NCI-H526 treated with DMSO at 0.1 percent for 48 hours (cell line): ENCODE measurements at regions not wholly inside any gene's neighbourhood (a gene's known extent, or its start where the extent isn't known, plus 50 kb on each side); places are given as distances from the start of the nearest gene placed in this dataset.
A peak's percentile ranks its signal among the peaks of the same experiment; 100 is the strongest.

ENCODE experiments used
- DNase-seq: peaks from one replicate; lab custom pipeline; 2025; lab: John Stamatoyannopoulos, UW

DNA sequence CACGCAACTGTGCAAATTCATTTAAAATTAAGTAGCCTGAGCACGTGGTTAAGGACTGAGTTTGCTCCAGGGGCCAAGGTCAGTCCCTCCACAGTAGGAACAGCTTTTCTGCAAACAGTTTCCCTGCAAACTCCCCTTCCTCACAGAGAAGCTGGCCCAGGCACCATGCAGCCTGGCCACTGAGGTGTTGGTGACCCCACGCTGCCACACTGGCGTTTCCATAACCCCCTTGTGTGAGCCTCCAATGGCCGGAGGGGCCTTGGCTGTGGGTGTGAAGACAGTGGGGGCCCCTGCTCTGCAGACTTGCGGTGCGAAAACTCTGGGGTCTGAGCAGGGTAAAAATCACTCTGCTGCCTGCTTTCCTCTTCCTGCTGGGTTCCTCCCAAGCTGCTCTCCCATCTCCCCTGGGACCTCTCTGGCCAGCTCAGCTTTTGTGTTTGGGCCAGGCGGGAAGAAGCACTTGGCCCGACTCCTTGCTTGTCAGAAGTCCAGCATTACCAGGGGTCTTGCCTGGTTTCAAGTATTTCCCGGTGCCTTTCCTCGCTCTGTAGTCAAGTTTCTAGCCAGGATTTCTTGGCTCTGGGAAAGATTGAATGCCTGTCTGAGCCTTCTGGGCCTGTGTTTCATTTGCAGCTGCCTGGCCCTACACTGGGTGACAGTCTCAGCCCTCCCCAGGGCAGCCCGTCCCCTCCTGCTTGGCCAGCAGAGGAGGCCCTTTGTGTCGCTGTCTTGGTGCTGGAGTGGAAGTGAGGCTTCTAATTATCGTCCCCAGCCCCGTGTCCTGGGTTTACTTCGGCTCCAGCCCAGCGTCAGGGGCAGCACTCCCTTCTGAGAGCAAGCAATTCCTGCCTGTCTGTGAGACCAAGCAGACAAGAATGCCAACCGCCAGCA lies 131.4 kb upstream of the SLC1A4 start:
- DNase-seq: no peak

DNA sequence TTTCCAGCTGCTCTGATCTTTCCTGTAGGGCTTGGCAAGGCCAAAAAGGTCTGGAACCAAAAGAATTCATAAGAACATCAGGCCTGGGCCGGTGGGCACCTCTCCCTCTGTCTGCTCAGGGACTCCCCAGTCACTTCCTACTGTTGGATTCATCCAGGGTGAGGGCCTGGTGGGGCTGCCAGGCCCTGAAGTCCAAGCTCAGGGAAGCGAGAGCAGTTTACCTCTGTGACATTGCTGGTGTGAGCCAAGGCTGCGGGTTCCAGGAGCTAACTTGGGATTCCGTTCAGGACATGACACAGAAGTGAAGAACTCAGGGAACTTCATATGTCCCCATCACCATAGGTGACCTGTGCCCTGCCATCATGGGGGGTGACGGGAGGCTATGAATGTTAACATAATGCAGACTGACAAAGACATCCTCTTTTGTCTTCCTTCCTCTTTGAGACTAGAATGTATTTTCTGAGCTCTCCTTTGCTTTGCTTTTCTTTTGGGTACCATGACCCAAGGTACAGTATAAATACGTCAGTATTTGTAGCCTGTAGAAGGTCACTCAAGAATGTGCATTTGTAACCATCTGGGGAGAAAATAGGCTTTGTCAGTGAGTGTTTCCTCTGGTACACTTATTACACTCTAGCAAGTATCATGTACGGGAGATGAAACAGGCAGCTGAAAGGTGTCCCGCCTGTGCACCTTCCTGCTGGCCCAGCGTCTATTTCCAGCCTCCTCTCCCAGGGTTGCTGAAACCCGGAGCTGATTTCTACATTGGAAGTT lies 130.5 kb upstream of the SLC1A4 start:
- no peak for DNase-seq

DNA sequence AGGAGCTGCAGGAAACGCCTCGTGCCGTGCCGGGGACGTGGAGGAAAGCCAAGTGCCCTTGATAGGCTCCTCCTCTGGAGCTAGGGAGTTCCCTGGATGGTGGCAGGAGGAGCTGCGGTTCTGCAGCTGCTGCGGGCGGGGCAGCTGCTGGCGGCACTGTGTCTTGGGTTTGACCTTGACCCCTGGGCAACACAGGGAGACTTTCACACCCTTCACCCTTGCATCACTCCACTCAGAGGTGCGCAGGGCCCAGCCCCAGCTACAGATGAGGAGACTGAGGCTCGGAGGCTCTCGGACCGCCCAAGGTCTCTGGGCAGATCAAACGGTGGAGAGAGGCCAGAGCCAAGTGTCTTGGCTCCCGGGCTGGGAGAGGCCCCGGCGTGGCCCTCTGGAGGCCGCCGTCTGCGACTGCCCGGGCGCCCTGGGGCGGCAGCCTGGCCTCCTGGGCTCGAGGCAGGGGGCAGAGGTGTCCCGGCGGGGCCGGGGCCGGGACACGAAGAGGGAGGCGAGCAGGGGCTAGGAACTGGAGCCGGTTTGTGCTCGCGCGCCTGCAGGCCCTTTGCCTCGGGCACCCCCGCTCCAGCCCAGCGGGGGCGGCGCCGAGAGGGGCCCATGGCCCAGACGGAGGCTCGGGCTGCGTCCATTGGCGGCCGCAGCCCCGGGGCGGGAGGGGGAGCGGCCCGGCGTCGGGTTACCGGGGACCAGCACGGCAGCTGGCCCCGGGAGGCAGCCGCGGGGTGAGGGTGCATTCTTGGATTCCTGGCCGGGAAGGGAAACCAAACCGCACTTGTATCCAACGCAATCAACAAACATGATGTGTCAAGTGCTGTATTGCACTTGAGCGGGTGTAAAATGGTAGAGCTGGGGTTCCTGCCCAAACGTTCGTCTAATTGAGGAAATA lies 129.6 kb upstream of the SLC1A4 start:
- DNase-seq: no peak

DNA sequence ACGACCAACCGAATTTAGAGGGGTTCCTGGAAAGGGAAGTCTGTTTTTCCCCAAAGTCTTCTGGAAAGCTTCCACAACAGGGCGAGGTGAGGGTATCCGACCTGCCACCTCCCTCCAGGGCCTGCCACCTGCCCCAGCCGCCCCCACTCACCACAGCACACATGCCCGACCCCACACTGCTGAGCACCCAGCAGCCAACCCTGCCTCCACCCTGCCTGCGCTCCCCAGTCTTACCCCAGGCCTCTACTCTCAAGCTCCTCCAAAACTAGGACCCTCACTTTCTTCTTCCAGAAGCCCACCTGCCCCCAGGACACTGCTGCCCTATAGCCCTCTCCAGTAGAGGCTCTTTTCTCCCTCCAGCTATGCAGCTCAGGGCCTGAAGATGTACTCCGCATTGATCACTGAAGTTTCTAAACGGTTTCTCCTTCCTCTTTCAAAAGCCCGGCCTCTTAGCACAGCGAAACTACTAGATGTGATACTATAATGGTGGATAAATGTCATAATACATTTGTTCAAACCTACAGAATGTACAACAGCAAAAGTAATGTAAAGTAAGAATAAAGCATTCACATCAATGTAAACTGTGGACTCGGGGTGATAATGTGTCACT lies 128.8 kb upstream of the SLC1A4 start:
- no peak for DNase-seq

DNA sequence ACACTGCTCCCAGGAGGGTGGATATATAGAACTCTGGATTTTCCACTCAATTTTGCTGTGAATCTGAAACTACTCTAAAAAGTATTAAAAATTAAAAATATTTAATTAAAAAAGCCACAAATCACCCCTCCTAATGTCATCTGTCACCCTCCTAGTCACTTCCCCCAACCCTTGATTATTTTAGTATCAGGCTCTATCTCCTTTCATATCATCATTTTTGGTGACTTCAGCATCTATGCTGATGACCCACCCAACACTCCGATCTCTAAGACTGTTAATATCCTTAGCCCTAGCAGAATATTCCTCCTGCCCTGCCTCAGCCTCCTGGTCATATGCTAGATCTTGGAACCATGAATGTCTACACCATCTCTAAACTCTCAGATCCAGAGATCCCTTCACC lies 128.3 kb upstream of the SLC1A4 start:
- DNase-seq: no peak

DNA sequence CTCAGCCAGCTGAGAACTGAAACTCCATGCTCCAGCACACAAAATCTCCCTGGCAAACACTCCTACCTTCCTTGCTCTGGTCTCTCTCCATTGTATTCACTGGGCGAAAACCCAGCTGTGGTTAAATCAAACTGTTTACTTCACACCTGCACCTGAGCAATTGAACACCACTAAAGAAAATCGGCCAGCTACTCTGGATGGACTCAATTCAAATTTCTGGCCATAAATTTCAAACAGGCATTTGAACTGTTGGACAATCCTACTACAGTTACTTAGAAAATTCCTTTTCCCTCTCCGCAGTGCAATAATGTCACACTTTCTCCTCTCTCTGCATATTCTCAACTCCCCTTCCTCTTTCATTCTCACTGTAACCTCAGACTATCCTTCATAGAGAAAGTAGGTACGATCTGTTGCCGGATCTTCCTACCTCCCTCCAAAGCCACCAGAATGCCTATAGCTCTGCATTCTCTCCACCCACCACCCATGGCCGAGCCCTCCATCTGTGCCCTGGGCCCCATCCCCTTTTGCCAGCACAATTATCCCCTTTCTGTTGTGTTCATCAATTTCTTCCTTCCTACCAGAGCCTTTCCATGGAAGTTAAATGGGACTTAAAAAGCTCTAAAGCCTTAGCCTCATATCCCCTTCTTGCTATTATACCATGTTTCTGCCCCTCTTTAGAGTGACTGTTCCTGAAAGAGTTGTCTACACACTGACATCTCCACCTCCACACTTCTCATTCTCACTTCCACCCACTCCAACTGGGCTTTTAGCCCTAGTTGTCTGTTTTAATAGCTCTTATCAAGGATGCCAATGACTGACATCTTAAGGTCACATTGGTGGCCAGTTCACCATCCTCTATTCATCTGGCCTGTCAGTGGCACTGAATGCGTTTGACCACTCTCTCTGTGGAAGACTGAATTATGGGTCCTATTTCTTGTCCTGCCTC lies 127.5 kb upstream of the SLC1A4 start:
- DNase-seq: no peak

DNA sequence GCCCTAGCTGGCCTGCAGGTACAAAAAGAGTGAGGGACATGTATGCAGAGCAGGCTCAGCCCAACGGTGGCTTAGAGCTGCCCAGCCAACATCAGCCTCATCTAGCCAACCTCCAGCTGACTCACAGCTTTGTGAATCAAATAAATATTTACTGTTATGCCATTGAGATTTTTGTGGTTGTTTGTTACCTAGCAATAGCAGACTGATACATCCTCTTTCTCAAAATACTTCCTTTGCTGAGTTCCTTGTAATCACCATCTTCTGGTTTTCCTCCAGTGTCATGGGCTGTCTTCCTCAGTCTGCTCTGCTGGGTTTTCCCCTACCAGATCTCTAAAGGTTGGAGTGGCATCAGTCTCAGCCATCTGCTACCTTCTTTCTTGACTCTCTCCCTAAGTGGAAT lies 126.6 kb upstream of the SLC1A4 start:
- no peak for DNase-seq

DNA sequence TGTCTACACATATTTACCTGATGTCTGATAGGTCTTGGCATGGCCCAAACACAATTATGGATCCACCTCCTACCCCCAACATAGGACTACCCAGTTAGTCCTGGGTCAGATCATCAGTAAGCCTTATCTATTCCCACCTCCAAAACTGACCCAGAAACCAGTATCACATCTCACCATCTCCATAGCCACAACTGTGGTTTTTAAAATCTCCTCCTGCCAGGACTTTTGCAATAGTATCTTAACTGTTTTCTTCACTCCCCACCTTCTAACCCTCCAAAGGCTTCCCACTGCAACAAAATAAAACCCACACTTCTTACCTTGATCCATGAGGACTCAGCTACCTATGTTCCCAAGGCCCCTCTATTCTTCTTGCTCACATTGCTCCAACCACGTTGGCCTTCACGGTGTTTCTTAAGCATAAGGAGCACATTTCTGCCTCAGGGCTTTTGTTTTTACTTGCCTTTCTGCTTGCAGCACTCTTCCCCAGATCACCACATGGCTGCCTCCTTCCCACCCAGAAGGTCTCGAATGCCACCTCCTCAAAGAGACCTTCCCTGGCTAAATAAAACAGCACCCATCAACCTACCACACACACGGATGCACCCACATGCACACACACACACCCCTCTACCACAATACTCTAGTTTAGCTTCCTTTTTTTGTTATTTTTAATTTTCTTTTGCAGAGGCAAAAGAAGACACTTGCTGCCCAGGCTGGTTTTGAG lies 125.9 kb upstream of the SLC1A4 start:
- DNase-seq: no peak

DNA sequence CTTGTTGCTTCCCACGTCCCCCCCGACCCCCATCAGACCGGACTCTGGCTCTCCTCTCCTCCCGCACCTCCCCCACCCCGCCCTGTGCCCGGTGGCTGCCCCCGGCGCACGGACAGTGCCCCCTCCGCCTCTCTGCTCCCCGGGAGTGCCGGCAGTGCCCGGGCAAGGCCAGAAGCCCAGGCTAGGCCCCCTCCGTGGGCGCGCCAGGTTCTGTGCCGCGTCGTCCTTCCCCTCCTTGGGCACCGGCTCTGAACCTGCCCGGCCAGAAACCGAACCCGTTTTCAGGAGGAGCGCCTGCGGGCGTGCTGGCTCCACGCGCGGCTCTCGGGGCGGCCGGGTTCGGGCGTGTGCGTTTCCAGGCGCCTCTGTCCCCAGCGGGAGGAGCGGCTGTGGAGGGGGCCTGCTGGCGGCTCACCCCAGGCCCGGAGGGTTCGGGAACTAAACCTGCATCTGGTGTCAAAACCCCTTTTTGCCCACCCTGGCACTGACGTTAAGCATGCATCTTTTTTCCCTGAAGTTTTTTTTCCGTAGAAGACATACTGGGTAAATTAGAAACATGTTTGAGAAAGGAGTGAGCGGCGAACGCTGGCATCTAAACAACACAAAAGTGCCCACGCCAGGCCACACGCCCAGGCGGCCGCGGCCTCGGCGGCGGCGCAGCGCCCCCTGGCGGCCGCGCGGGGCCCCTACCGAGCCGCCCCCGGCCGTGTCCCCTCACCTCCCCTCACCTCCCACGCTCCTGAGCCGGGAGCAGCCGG lies 123.9 kb upstream of the SLC1A4 start:
- DNase-seq: peak; percentile 43

DNA sequence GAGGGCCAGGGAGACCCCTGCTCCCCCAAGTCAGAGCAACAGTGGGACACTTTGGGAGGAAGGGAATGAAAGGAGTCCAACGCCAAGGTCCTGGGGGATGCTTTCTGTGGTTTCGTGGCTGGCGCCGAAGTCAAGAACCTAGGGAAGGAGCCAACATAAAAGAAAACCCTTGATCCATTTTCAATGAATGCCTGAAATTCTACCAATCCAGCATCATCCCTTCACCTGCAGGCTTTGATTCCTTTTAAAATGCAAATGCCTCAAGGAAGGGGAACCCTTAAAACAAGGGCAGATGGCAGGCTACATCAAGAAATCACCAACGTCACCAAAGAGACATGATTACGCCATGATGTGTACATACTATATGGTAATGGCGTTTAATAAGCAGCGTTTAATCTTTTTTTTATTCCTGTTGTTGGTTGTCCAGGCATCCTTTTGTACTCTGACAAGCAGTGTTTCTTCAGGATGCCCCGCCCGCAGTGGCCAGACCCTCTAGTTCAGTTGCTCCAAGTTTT lies 123.3 kb upstream of the SLC1A4 start:
- DNase-seq: no peak

DNA sequence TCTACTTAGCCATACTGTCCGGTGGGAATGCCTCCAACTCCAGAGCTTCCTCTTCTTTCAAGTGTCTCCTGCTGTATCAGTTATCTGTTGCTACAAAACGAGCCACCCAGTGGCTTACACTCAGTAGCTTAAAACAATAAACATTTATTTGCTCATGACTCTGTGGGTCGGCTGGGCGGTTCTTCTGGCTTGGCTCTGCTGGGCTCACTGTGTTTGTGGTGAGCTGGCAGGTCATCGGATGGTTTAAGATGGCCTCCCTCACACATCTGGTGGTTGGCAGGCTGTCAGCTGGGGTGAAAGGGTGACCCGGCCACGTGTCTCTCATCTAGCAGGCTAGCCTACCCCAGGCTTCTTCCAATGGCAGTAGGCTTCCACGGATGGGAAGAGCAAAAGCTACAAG lies 122.4 kb upstream of the SLC1A4 start:
- no peak for DNase-seq

DNA sequence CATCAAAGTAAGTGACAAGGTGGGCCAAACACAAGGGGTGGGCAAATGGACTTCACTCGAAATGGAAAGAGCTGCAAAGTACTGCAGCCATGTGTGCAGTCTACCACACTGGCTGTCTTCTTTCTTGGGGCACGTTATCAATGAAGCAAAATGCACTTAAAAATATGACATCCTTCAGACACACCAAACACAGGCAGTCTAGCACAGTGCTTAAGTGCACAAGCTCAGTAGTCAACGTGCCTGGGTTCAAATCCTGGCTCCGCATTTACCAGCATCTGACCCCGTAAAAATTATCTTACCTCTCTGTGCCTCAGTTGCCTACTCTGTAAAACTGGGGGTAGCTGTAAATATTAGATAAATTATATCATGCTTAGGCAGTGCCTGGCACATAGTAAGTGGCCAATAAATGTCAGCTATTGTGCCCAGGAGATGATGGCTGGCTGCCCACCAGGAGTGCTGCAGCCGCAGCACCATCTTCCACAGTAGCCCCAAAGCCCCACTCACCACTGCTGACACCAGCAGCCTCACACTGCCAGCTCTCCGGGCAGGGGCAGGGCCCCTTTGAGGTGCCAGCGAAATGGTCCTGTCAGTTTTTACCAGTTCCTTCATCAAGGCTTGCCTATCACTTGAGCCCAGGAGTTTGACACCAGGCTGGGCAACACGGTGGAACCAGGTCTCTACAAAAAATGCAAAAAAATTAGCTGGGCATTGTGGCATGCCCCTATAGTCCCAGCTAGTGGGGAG lies 121.8 kb upstream of the SLC1A4 start:
- DNase-seq: no peak

DNA sequence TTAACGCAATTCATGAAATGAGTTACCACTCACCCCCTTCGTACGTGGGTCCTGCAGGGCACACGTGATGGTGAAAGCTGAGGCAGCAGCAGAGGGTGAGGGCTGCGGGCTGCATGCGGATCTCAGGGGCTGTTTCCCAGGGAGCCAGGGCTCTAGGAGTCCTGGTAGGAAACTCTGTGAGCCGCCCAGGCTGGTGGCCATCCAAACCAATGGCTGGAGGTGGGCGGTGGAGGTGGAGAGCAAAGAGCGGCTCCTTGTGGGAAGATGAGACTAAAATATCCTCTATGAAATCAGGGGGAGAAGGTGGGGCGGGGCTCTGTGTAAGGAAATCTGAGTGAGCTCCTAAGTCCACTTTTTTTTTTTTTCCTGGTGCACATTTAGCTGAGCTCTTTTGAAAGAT lies 120.1 kb upstream of the SLC1A4 start:
- DNase-seq: no peak

DNA sequence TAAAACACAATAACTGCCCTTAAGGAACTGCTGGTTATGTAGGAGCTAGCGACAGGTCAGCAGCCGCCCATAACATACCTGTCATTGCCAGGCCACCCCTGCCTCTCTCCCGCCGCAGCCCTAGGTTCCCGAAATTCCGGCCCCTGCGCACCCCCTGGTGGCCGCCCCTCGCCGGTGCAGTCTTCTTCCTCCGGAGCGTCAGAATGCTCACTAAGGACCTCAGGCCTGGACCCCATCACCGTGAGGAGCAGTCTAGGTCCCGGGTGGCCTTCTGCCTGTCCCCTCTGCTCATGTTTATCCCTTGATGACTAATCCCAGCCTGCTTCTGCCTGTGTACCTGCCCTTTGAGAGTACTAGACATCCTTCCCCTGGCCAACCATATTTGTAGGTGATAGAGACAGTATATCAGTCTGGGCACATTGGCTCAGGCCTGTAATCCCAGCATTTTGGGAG lies 115.7 kb upstream of the SLC1A4 start:
- peak; percentile 32 for DNase-seq

DNA sequence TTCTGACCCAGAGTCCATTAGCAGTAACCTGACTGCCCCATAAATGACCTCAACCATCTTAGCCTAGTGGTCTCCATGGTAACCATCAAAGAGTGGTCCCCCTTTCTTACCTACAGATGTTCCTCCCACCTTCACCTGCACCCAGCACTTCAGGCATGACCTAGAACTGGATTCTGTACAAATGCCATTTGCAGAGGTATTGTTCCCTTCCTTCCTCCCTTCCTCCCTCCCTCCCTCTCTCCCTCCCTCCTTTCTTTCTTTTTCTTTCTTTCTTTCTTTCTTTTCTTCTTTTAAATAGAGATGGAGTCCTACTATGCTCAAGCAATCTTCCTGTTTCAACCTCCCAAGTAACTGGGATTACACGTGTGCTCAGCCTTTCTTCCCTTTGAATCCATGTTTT lies 114.6 kb upstream of the SLC1A4 start:
- DNase-seq: no peak

DNA sequence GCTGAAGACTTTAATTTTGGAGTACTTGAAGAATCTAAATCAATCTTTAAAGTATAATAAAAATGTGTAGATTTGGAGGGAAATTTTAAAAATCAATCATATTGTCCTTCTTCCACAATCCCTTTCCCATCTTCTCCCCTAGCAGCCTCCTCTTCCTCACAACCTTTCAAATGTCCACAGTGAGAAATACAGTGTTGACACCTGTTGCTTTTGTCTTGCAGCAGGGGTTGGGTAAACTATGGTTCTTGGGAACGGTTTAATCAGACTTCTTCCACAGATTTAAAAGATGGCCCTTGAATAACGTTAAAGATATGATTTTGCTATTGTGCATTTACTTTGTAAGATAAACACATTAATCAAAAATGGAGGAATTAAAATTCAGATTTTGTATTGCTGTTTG lies 113.8 kb upstream of the SLC1A4 start:
- DNase-seq: no peak

DNA sequence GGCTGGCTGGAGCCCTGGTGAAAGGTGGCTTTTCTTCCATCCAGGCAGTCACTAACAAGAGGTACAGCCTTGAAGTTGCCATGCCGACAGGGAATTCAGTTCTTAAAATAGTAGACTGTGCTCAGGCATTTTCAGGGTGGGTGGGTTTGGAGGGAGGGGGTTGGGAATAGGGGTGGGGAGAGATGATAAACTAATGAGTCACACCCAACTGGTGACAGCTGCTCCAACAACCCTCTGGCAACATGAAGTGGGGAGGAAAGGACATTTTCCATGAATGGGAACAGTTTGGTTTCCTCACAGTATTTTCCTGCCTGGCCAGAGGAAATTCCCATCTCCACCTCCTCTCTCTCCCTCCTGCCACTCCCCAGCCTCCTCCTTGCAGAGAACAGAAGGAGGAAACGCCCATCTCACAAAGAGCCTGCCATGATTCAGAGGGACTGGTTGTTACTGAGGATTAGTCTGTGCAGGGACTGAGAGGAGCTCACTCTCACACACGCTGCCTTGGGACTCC lies 113.0 kb upstream of the SLC1A4 start:
- DNase-seq: no peak

DNA sequence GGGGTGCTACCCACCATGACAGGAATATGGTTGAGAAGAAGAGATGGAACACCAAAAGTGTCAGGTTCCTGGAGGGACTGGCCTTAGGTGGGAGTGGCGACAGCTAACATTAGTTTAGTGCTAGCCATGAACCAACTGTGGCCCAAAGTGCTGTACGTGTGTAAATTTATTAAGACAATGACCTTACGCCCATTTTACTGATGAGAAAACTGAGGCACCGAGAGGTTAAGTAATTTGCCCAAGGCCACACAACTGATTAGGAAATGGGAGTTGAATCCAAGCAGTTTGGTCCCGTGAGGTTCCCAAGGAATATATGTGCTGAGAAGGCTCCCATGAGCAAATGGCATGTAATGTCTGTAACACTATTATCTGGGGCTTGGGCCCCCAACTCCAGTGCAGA lies 109.5 kb upstream of the SLC1A4 start:
- no peak for DNase-seq
